ENCODE measurements at regions not wholly inside any gene's neighbourhood (a gene's known extent, or its start where the extent isn't known, plus 50 kb on each side); places are given as distances from the start of the nearest gene placed in this dataset.

GRCh38 chr10:78165172-78165571 is 131.5 kb downstream of the RPS24 start:
- no peak for TF ChIP-seq YY1 (IDR thresholded peaks at IDR 0.05; ENCODE audit: insufficient read depth, insufficient read length)
- no peak for TF ChIP-seq SUZ12 (IDR thresholded peaks at IDR 0.05; ENCODE audit: extremely low read depth, insufficient read depth, insufficient read length)
